Progenitor cell of endocrine pancreas (in vitro differentiated cells): ENCODE measurements at regions not wholly inside any gene's neighbourhood (a gene's known extent, or its start where the extent isn't known, plus 50 kb on each side); places are given as distances from the start of the nearest gene placed in this dataset.

Experiments used
- DNase-seq: peaks from one replicate; pipeline ENCODE4 v3.0.0; 2021; ENCODE audit warnings: low spot score; ENCODE audit not compliant: unreplicated experiment
- H3K27ac Mint-ChIP-seq: 2 replicates; pipeline ENCODE4 v1.8.0; 2021; ENCODE audit warnings: mild to moderate bottlenecking, moderate library complexity, mixed read lengths
- H3K27me3 Mint-ChIP-seq: 2 replicates; pipeline ENCODE4 v1.8.0; 2021; ENCODE audit warnings: mixed read lengths
- H3K36me3 Mint-ChIP-seq: 2 replicates; pipeline ENCODE4 v1.8.0; 2022; ENCODE audit warnings: mixed read lengths; ENCODE audit not compliant: insufficient read depth
- H3K4me1 Mint-ChIP-seq: 2 replicates; pipeline ENCODE4 v1.8.0; 2021; ENCODE audit warnings: low read depth, mixed read lengths
- H3K4me3 Mint-ChIP-seq: 2 replicates; pipeline ENCODE4 v1.8.0; 2021; ENCODE audit warnings: low read depth, mild to moderate bottlenecking, moderate library complexity, mixed read lengths
- H3K9me3 Mint-ChIP-seq: 2 replicates; pipeline ENCODE4 v1.8.0; 2021; ENCODE audit warnings: low read depth, mixed read lengths
- TF ChIP-seq, protein P1 (sequence below): fragments of 200-600 bp; sonication (generic); IDR thresholded peaks from one replicate; pipeline ENCODE4 v1.5.0; 2021; ENCODE audit warnings: antibody characterized with exemption, mild to moderate bottlenecking; ENCODE audit not compliant: unreplicated experiment

DNA sequence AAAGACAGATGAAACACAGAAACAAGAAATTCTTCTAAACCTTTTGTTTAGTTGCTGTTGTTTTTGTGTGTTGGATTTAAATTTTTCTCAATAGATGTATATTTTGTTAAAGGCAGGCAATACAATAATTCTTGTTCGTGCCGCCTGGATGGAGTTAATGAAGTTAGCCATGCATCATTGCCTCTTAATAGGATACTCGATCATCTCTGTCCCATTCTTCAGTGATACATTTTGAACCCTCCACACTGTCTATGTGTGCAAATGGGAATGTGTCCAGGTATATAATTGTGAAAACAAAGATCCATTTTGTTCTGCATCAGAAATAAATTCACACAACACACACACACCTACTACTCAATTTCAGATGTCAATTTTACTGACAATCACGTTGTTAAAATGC, 186.6 kb upstream of the ADAMTS16 start:
- H3K9me3 Mint-ChIP-seq = no peaks in the 10 kb centered on the region
- no peaks in the 10 kb centered on the region for H3K4me1 Mint-ChIP-seq
- H3K4me3 Mint-ChIP-seq = no peak overlapping the region
- H3K27me3 Mint-ChIP-seq = peaks cover 32% of the 10 kb centered on the region
- H3K27ac Mint-ChIP-seq = no peak overlapping the region
- no peaks in the 10 kb centered on the region for H3K36me3 Mint-ChIP-seq
- TF ChIP-seq, protein P1, sequence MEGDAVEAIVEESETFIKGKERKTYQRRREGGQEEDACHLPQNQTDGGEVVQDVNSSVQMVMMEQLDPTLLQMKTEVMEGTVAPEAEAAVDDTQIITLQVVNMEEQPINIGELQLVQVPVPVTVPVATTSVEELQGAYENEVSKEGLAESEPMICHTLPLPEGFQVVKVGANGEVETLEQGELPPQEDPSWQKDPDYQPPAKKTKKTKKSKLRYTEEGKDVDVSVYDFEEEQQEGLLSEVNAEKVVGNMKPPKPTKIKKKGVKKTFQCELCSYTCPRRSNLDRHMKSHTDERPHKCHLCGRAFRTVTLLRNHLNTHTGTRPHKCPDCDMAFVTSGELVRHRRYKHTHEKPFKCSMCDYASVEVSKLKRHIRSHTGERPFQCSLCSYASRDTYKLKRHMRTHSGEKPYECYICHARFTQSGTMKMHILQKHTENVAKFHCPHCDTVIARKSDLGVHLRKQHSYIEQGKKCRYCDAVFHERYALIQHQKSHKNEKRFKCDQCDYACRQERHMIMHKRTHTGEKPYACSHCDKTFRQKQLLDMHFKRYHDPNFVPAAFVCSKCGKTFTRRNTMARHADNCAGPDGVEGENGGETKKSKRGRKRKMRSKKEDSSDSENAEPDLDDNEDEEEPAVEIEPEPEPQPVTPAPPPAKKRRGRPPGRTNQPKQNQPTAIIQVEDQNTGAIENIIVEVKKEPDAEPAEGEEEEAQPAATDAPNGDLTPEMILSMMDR = no peak
- no peak for DNase-seq

DNA sequence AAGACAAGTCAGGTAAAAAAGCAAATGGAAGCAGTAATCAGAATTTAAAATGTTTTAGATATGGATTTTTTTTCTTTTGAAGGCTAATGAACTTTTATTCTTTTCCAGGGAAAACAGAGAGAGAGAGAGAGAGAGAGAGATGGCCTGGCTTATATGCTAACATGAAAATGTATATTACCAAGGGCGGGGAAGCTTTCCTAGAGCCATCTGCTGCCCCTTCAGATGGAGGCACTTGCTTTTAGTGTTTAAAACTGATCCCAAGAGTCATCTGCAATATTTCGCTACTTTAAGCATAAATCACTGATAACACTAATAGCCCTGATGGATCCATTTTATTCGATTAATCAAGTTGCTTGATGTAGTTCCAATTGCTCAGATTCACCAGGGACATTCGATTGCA, 186.1 kb upstream of the ADAMTS16 start:
- no peak for DNase-seq
- Mint-ChIP-seq H3K36me3 (no peaks in the 10 kb centered on the region), H3K27me3 (peaks cover 33% of the 10 kb centered on the region), H3K4me1 (no peaks in the 10 kb centered on the region), H3K27ac (no peak overlapping the region), H3K4me3 (no peak overlapping the region), H3K9me3 (no peaks in the 10 kb centered on the region)
- TF ChIP-seq, protein P1 = no peak

DNA sequence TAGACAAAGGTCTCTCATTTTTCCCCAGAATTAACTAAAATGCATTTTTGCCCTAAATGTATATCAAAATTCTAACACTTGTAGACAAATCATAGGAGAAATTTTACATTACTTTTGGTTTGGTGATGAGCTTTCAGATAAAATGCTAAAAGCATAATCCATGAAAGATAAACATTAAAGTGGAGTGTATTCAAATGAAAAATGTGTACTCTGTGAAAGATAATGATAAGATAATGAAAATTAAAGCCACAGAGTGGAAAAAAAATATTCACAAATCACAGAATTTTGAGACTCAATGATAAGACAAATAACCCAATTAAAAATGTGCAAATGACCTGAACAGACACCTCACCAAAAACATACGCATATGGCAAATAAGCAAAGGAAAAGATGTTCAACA, 176.9 kb upstream of the ADAMTS16 start:
- Mint-ChIP-seq H3K9me3 (no peaks in the 10 kb centered on the region), H3K27me3 (peaks cover 11% of the 10 kb centered on the region), H3K4me1 (no peaks in the 10 kb centered on the region), H3K27ac (no peak overlapping the region), H3K4me3 (no peak overlapping the region), H3K36me3 (no peaks in the 10 kb centered on the region)
- DNase-seq = no peak
- TF ChIP-seq, protein P1 = no peak

DNA sequence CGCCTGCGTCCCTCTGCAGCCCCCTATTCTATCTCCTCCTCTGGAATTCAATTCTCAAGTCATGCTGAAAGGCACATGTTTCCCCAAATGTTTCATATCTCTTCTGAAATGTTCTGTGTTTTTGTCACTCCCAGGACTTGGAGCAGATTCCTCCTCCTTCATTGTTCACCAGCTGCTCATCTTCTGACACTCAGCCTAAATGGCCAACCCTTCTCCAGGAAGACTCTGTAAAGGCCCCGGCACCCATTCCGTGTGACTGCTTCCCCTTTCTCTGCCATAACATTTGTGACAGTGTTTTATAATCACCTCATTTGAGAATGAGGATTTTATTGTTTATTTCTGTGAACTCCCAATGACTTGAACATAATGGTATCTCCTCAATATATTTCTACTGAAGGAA, 170.8 kb upstream of the ADAMTS16 start:
- Mint-ChIP-seq H3K27me3 (no peaks in the 10 kb centered on the region), H3K4me1 (no peaks in the 10 kb centered on the region), H3K9me3 (no peaks in the 10 kb centered on the region), H3K27ac (no peak overlapping the region), H3K4me3 (no peak overlapping the region), H3K36me3 (no peaks in the 10 kb centered on the region)
- no peak for DNase-seq
- TF ChIP-seq, protein P1 = no peak

DNA sequence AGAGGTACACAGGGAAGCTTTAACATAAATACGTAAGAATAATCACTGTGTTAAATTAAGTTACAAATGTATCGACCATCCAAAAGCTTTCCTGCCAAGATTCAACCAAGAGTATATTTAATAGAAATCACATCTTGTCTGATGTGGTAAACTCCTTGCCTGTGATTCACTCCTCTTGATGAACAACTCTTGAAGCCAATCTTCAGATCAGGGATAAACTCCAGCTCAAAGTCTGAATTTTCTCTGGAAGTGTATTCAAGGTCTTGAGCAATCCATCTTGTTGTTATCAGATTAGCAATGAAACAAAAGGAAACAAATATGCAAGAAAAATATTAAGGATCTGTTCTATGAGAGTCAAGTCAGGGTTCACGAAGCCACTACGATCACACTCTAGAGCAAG, 170.0 kb upstream of the ADAMTS16 start:
- H3K4me1 Mint-ChIP-seq = peaks cover under 1% of the 10 kb centered on the region
- no peak overlapping the region for H3K27ac Mint-ChIP-seq
- no peaks in the 10 kb centered on the region for H3K9me3 Mint-ChIP-seq
- H3K4me3 Mint-ChIP-seq = no peak overlapping the region
- H3K36me3 Mint-ChIP-seq = no peaks in the 10 kb centered on the region
- TF ChIP-seq, protein P1 = no peak
- DNase-seq = no peak
- no peaks in the 10 kb centered on the region for H3K27me3 Mint-ChIP-seq

DNA sequence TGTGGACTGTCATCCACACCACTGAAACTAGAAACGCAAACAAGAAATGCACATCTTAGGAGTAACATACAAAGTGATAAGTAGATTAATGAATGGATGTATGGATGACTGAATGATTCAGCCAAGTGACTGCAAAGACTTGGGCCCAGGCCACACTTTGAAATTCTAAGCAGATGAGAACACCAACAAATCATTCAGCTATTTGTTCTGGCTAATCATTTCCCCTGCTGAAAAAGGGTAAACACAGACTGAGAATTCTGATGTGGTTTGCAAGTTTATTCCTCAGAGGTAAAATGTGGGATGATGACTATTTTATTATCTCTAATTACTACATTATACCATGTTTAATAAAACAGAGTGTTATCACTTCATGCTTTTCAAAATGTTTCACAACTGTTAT, 163.2 kb upstream of the ADAMTS16 start:
- Mint-ChIP-seq H3K9me3 (no peaks in the 10 kb centered on the region), H3K4me1 (peaks cover 15% of the 10 kb centered on the region), H3K27ac (peak overlapping the region; percentile 11), H3K27me3 (no peaks in the 10 kb centered on the region), H3K4me3 (no peak overlapping the region), H3K36me3 (no peaks in the 10 kb centered on the region)
- TF ChIP-seq, protein P1 = no peak
- no peak for DNase-seq
